IPS-NIHi11 (cell line): ENCODE measurements at regions not wholly inside any gene's neighbourhood (a gene's known extent, or its start where the extent isn't known, plus 50 kb on each side); places are given as distances from the start of the nearest gene placed in this dataset.
"Not testable (repeated sequence)": the region's sequence is repeated elsewhere in the genome, so short reads cannot be mapped to it uniquely, and the experiment has no call there.

Source experiments
- DNase-seq: peaks from one replicate; pipeline ENCODE4 v3.0.0; 2012; ENCODE audit warnings: mixed read lengths, low spot score

- no peak for DNase-seq
These were observed 1353.1 kb downstream of the ZPLD1 start for GRCh38 chr3:103787879-103788278.

GRCh38 chr3:103791786-103792515 is 1357.1 kb downstream of the ZPLD1 start:
- no peak for DNase-seq

GRCh38 chr3:103794656-103795055 is 1359.8 kb downstream of the ZPLD1 start:
- peak; percentile 28 for DNase-seq

- no peak for DNase-seq
These were observed 1361.3 kb downstream of the ZPLD1 start for GRCh38 chr3:103796068-103796467.

- DNase-seq = no peak
These were observed 1369.0 kb downstream of the ZPLD1 start for GRCh38 chr3:103803787-103804186.

GRCh38 chr3:103810167-103810566 is 1375.4 kb downstream of the ZPLD1 start:
- no peak for DNase-seq

GRCh38 chr3:103813955-103814354 is 1379.1 kb downstream of the ZPLD1 start:
- no peak for DNase-seq

GRCh38 chr3:103818398-103818797 is 1383.6 kb downstream of the ZPLD1 start:
- DNase-seq = no peak

GRCh38 chr3:103818800-103819199 is 1384.0 kb downstream of the ZPLD1 start:
- DNase-seq = no peak

- DNase-seq = no peak
These were observed 1390.8 kb downstream of the ZPLD1 start for GRCh38 chr3:103825586-103825985.

- no peak for DNase-seq
These were observed 1395.0 kb downstream of the ZPLD1 start for GRCh38 chr3:103829723-103830326.

GRCh38 chr3:103847081-103848062 is 1412.6 kb downstream of the ZPLD1 start:
- no peak for DNase-seq

GRCh38 chr3:103851793-103852192 is 1417.0 kb downstream of the ZPLD1 start:
- DNase-seq = no peak

GRCh38 chr3:103862415-103862814 is 1427.6 kb downstream of the ZPLD1 start:
- no peak for DNase-seq

GRCh38 chr3:103863381-103863780 is 1428.6 kb downstream of the ZPLD1 start:
- no peak for DNase-seq

GRCh38 chr3:103866113-103866512 is 1431.3 kb downstream of the ZPLD1 start:
- DNase-seq = no peak

- DNase-seq = no peak
These were observed 1438.2 kb downstream of the ZPLD1 start for GRCh38 chr3:103873021-103873420.

GRCh38 chr3:103873897-103874545 is 1439.2 kb downstream of the ZPLD1 start:
- DNase-seq = no peak

GRCh38 chr3:103881809-103882208 is 1447.0 kb downstream of the ZPLD1 start:
- DNase-seq = not testable (repeated sequence)

GRCh38 chr3:103889675-103890074 is 1454.9 kb downstream of the ZPLD1 start:
- no peak for DNase-seq

- DNase-seq = no peak
These were observed 1459.5 kb downstream of the ZPLD1 start for GRCh38 chr3:103894162-103894822.

- DNase-seq = no peak
These were observed 1464.5 kb downstream of the ZPLD1 start for GRCh38 chr3:103899328-103899727.
